ENCODE measurements at regions not wholly inside any gene's neighbourhood (a gene's known extent, or its start where the extent isn't known, plus 50 kb on each side); places are given as distances from the start of the nearest gene placed in this dataset.
A peak's percentile ranks its signal among the peaks of the same experiment; 100 is the strongest.
"Not testable (repeated sequence)": the region's sequence is repeated elsewhere in the genome, so short reads cannot be mapped to it uniquely, and the experiment has no call there.

- peak; percentile 62 for TF ChIP-seq CTCF (IDR thresholded peaks at IDR 0.05; ENCODE audit: insufficient read depth, low read depth, low read length, missing control alignments)
- peak; percentile 44 for DNase-seq (ENCODE audit: low read depth)
- H3K4me3 ChIP-seq (ENCODE audit: low read length), result no peak overlapping the region
Measured at GRCh38 chr2:142286618-142287017, 155.8 kb upstream of the LRP1B start.

DNA sequence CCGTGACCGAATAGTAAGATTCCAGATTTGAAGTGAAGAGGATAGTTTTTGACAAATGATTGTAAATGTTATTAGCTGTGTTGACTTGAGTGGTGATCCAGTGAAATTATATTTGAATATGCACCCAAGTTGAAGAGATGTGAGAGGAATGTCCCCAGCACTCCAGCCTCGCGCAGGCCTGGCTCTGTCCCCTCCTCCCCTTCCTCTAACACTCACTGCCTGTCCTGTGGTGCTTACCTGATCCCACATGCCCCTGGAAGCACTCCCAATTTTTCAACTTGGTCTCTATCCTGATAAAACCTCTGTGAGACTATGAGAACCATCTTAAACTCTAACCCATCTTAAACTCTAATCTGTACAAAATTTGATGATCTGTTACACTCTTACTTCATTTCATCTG is 154.7 kb upstream of the LRP1B start:
- H3K4me3 ChIP-seq (ENCODE audit: low read length), result no peak overlapping the region
- no peak for DNase-seq (ENCODE audit: low read depth)
- no peak for TF ChIP-seq CTCF (IDR thresholded peaks at IDR 0.05; ENCODE audit: insufficient read depth, low read depth, low read length, missing control alignments)

- peak; percentile 4 for DNase-seq (ENCODE audit: low read depth)
Measured at GRCh38 chr2:142284336-142284735, 153.5 kb upstream of the LRP1B start.

GRCh38 chr2:142280831-142281230 is 150.0 kb upstream of the LRP1B start:
- no peak for DNase-seq (ENCODE audit: low read depth)
- TF ChIP-seq CTCF (IDR thresholded peaks at IDR 0.05; ENCODE audit: insufficient read depth, low read depth, low read length, missing control alignments), result no peak
- H3K4me3 ChIP-seq (ENCODE audit: low read length), result no peak overlapping the region

More at GRCh38 chr2:142284336-142284735, 153.5 kb upstream of the LRP1B start:
- not testable (repeated sequence) for H3K4me3 ChIP-seq (ENCODE audit: low read length)

GRCh38 chr2:142270990-142271389 is 140.2 kb upstream of the LRP1B start:
- H3K4me3 ChIP-seq (ENCODE audit: low read length), result no peak overlapping the region
- TF ChIP-seq CTCF (IDR thresholded peaks at IDR 0.05; ENCODE audit: insufficient read depth, low read depth, low read length, missing control alignments), result no peak
- DNase-seq (ENCODE audit: low read depth), result no peak

DNA sequence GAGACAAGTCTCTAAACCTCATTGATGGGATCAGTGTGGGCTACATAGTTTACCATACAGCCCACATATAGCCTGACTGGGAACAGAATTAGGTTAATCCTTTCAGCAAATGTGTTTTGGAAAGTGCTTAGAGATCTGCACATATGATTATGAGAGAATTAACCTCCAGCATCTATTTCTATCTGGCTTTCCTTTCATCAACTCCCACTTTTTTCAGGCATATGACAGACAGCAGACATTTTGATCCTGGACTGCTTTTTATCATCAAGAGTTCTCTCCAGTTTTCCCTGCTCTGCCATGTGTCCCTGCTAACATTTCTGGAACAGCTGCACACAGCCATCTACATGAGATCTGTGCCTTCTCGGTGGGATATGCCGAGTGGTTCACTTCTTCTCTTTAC is 139.5 kb upstream of the LRP1B start:
- no peak for TF ChIP-seq CTCF (IDR thresholded peaks at IDR 0.05; ENCODE audit: insufficient read depth, low read depth, low read length, missing control alignments)
- no peak overlapping the region for H3K4me3 ChIP-seq (ENCODE audit: low read length)
- no peak for DNase-seq (ENCODE audit: low read depth)

- DNase-seq (ENCODE audit: low read depth), result no peak
- no peak for TF ChIP-seq CTCF (IDR thresholded peaks at IDR 0.05; ENCODE audit: insufficient read depth, low read depth, low read length, missing control alignments)
- no peak overlapping the region for H3K4me3 ChIP-seq (ENCODE audit: low read length)
Measured at GRCh38 chr2:142259356-142259755, 128.5 kb upstream of the LRP1B start.

GRCh38 chr2:142254031-142254430 is 123.2 kb upstream of the LRP1B start:
- no peak for TF ChIP-seq CTCF (IDR thresholded peaks at IDR 0.05; ENCODE audit: insufficient read depth, low read depth, low read length, missing control alignments)
- no peak for DNase-seq (ENCODE audit: low read depth)
- no peak overlapping the region for H3K4me3 ChIP-seq (ENCODE audit: low read length)

Measured in epithelial cell of esophagus (primary cell).